NCI-H2227 treated with DMSO at 0.1 percent for 48 hours (cell line): ENCODE measurements at regions not wholly inside any gene's neighbourhood (a gene's known extent, or its start where the extent isn't known, plus 50 kb on each side); places are given as distances from the start of the nearest gene placed in this dataset.
"Not testable (repeated sequence)": the region's sequence is repeated elsewhere in the genome, so short reads cannot be mapped to it uniquely, and the experiment has no call there.

Experiments used
- DNase-seq: peaks from one replicate; lab custom pipeline; 2025; lab: John Stamatoyannopoulos, UW

- DNase-seq, result no peak
Measured at GRCh38 chr2:237217995-237218616, 132.4 kb downstream of the COPS8 start.

DNA sequence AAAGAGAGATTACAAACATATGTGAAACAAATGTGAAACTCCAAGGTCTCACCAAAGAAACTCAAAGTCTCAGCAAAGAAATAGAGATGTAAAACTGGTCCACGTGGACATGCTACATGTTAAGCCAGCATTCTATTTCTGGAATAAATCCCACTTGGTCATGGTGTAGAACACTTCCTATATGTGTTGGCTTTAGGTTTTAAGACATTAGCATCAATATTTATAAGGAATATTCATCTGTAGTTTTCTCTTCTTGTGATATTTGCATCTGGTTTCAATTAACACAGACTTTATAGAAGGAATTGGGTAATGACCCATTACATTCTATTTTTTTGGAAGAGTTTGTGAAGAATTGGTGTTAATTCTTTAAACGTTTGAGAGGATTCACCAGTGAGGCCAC lies 133.1 kb downstream of the COPS8 start:
- DNase-seq, result no peak

DNA sequence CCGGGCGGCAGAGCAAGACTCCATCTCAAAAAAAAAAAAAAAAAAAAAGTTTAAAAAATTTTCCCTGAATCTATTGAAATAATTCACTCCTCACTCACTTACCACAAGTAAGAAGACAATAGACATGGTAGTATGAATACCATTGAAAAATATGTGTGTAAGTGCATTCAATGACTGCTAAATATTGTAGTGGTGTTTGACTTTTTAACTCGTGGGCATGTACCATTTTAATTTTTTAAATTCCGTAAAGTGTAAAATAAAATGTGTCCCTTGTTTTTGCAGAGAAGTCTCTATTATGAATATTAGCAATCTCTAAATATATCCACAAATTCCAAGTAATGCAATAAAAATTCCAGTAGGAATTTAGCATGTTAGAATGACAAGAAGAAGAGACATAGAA lies 134.1 kb downstream of the COPS8 start:
- no peak for DNase-seq

GRCh38 chr2:237221443-237221842 lies 135.8 kb downstream of the COPS8 start:
- DNase-seq, result no peak

GRCh38 chr2:237222178-237222577 lies 136.5 kb downstream of the COPS8 start:
- no peak for DNase-seq

GRCh38 chr2:237222601-237223041 lies 136.9 kb downstream of the COPS8 start:
- DNase-seq, result no peak

- DNase-seq, result no peak
Measured at GRCh38 chr2:237223201-237223861, 137.6 kb downstream of the COPS8 start.

- DNase-seq, result no peak
Measured at GRCh38 chr2:237227190-237227589, 141.5 kb downstream of the COPS8 start.

GRCh38 chr2:237227592-237228280 lies 142.0 kb downstream of the COPS8 start:
- DNase-seq, result no peak

- DNase-seq, result no peak
Measured at GRCh38 chr2:237228281-237228625, 142.6 kb downstream of the COPS8 start.

DNA sequence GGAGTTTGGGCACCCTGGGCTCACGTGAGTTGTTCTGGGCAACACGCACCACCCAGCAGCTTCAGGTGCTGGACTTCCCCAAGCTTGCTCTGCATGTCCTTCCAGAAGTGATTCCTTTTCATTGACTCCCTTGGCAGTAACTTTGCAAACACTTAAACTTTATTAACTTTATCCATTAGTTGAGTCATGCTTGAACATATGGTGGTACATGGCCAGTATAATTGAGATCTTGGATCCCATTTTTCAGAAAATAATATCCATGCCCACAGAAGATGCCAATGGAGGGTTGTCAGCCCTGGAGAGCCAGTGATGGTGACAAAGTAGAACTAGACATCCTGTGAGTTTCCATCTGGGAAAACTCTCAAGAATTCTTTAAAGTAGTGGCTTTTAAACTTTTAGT lies 144.2 kb downstream of the COPS8 start:
- DNase-seq, result no peak

- DNase-seq, result no peak
Measured at GRCh38 chr2:237230355-237230754, 144.7 kb downstream of the COPS8 start.

- DNase-seq, result no peak
Measured at GRCh38 chr2:237231593-237231992, 145.9 kb downstream of the COPS8 start.

DNA sequence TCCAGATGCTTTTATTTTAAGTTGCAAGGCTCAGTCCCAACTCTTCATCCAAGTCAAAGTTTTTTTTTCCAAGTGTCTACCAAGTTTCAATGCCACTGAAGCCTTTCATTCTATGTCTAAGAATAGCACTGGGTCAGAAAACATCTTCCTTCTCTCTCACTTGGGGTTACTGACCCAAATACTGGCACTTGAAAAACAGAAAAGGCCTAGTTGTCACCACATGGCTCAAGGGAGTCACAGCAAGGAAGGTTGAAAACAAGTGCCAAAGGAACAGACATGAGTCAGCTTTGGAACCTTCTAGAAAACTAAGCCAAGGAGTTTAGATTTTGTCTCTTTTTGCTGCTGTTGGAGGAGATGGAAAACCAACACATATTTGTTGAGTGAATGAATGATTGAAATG lies 146.5 kb downstream of the COPS8 start:
- DNase-seq, result no peak

GRCh38 chr2:237234268-237234667 lies 148.6 kb downstream of the COPS8 start:
- no peak for DNase-seq

DNA sequence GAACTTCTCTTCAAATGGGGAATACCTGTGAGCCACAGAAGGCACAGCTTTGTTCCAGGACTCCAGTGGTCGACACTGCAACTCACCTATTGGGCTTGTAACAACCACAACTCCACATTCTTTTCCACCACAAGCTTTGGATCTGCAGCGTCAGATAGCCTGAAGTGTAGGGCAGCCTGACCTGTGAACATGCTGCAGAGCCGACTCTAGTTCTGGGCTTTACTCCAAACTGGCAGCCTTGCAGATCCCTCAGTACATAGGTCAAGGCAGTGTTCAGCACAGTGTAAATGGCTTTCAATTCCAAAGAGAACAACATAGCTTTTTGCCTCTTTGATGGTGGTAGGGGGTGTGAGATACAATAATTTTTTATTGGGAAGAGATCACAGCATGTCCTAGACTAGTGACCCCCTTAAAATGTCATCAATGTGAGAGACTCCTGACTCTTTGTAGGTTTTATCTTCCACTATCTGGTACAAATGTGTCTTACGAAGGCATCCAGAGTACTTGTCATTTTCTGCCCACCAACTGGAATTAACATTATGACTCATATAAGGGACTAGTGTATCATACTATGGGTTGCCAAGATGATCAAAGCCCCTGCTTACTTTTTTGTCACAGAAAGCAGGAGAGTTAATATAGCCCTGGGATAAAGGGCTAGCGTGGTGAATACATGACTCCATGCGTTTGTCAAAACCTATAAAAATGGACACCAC lies 149.8 kb downstream of the COPS8 start:
- DNase-seq, result no peak

DNA sequence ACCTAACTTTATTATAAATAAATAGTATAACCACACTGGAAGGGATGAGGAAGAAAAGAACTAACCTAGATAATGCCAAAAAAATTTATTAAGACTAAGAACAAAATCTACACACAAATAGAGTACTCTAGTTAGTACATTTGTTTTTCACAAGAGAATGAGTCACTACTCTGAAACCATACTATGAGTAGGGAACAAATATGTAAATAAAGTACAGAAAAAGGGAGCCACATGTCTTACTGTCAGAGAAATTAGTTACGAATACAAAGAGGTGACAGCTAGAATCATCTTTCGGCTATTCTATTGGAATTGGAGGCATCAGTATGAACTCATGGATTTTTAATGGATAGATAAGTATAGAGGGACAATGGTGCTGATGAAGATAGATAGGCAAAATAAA lies 150.5 kb downstream of the COPS8 start:
- no peak for DNase-seq

- DNase-seq, result no peak
Measured at GRCh38 chr2:237238249-237238648, 152.6 kb downstream of the COPS8 start.

DNA sequence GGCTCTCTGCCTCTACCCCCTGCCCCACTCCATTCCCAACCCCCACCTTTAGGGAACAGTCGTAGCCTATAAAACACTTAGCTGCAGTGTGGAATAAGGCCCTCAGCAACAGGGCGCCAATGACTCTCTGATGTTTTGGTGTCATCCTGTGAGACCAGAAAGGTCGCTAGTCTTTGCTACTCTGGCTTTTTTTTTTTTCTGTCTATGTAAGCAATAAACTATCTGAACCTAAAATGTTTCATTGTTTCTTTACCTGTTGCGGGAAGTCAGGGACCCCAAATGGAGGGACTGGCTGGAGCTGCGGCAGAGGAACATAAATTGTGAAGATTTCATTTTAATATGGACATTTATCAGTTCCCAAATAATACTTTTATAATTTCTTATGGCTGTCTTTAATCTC lies 154.6 kb downstream of the COPS8 start:
- no peak for DNase-seq

GRCh38 chr2:237240868-237241267 lies 155.2 kb downstream of the COPS8 start:
- not testable (repeated sequence) for DNase-seq

- no peak for DNase-seq
Measured at GRCh38 chr2:237242091-237242536, 156.4 kb downstream of the COPS8 start.

GRCh38 chr2:237243487-237243886 lies 157.8 kb downstream of the COPS8 start:
- DNase-seq, result no peak

DNA sequence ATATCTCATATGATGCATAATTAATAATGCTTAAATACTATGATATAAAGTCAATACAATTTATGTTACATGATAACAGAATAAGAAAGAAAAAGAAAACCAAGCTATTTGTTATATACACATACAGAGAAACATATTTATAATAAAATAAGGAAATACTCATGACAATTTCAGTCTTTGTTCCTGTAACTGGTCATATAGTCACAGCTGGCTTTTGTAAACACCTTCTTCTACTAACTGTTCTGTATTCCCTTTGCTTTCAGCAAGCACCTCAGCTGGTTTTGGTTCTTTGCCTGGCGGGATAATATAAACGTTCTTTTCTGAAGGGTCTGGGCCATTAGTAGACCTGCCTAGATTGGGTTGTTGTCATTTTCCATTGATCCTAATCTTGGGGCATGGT lies 158.5 kb downstream of the COPS8 start:
- no peak for DNase-seq
